ENCODE measurements at regions not wholly inside any gene's neighbourhood (a gene's known extent, or its start where the extent isn't known, plus 50 kb on each side); places are given as distances from the start of the nearest gene placed in this dataset.
A peak's percentile ranks its signal among the peaks of the same experiment; 100 is the strongest.

- DNase-seq = no peak
These were observed 767.1 kb upstream of the CDH7 start for GRCh38 chr18:64983497-64984238.

- no peak for DNase-seq
These were observed 768.3 kb upstream of the CDH7 start for GRCh38 chr18:64982414-64983055.

GRCh38 chr18:64981915-64982314, 768.9 kb upstream of the CDH7 start:
- DNase-seq = no peak

DNA sequence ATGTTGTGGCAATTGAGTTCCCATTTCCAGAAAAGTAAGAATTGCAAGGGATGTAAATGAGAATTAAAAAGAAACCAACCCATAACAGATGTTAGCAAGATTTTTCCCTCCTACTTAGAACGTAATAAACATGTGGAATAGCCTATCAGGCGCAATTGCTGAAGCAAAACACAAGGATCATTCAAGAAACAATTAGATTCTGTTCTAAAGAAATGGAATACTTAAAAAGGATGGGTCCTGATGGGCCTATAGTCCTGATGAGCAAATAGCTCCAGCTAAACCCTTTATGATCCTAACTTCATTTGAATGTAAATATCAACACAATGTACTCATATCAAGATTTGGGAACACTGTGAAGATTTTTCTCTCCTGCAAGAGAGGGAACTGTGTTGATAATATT, 771.0 kb upstream of the CDH7 start:
- no peak for DNase-seq

DNA sequence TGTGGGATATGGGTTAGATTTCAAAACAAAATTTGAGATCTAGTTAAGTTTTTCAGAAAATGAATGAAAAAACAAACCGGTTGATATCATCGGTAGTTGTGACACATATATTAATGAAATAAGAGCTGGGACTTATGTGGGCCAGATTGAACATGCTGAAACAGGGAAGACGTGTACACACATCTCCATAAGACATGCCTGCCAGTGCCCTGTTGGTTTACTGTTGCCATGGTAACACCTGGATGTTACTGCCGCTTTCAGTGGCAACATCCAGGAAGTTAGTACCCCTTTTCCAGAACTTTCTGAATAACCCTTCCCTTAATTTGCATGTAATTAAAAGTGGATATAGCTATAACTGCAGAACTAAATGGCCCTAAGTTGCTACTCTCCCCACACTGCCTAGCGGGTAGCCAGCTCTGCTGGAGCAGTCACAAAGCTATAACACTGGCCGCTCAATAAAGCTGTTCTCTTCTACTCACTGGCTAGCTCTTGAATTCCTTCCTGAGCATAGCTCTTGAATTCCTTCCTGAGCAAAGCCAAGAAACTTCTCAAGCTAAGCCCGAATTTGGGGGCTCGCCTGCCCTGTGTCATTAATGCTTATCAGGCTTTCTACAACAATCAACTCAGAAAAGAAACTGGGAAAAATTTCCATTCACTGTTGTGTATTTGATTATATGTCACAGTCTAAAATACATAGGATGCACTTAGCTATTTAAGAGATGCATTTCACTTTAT, 776.3 kb upstream of the CDH7 start:
- DNase-seq = peak; percentile 34

DNA sequence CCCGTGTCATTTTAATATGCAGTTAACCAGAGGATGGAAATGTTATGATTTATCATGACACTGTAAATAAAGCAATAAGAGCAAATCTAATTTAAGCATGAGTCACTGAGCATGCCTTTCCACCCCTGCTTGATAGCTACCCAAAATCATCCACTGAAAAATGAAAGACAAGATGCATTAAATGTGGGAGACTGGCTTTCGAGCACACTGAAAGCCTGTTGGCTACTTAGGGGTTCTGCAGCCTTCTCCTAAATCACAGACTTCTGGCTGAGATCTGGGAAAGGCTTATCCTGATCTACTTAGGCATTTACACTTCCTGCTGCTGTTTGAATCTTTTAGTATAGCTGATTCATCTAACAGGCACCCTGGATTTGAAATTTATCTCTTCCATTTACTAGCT, 778.3 kb upstream of the CDH7 start:
- peak; percentile 10 for DNase-seq

DNA sequence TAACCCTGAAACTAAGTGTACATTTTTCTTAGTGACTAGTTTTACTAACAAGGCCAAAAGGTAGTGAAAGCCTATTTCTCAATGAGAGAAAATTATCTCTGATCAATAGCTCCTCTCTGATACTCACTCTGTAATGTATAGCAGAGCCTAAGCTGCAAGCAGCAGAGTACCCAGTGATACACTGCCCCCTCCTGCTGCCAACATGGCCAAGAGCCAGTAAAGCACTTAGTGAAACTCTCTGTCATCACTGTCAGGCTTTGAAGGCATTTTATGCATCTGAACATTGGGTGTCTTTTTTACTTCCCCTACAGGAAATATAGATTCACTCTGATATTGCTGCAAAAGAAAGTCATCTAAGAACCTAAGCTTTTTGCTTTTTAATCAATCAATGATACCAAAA, 784.1 kb upstream of the CDH7 start:
- peak; percentile 58 for DNase-seq

GRCh38 chr18:64956465-64956864, 794.3 kb upstream of the CDH7 start:
- no peak for DNase-seq

DNA sequence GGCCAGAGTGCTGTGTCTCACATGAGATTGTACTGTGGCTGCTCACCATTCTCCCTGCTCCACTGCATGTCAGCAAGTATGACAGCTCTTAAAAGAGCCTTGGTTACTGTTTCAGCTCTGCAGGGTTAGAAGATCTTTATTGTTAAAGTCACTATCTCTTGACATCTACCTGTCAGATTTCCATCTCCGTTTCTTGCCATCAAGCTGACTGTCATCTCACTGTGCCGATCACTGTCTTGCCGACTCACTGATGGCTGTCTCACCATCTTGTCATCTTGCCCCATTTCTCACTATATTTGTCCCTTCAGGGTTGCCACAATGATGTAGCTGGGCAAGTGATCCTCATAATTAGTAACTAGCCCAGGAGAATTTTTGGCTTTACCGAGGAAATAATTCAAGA, 800.9 kb upstream of the CDH7 start:
- DNase-seq = no peak

DNA sequence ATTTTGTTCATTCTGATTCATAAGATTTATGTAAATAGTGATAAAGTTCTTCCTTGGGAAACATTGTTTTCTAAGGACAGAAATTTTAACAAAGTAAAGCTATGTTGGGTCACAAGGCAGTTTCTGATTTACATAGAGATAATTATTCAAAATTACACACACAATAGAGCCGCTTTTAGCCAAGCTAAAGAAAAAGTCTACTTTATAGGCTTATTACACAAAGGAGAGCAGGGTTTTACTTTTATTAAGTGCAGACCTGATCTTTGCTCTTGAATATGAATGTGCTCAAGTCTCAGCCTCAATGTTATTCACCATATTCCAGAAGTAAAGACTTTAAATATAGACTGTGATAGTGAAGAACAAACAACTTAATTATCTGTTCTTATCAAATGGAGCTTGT, 787.8 kb upstream of the LINC00305 start:
- DNase-seq = no peak

GRCh38 chr18:64929036-64929435, 780.1 kb upstream of the LINC00305 start:
- DNase-seq = peak; percentile 9

DNA sequence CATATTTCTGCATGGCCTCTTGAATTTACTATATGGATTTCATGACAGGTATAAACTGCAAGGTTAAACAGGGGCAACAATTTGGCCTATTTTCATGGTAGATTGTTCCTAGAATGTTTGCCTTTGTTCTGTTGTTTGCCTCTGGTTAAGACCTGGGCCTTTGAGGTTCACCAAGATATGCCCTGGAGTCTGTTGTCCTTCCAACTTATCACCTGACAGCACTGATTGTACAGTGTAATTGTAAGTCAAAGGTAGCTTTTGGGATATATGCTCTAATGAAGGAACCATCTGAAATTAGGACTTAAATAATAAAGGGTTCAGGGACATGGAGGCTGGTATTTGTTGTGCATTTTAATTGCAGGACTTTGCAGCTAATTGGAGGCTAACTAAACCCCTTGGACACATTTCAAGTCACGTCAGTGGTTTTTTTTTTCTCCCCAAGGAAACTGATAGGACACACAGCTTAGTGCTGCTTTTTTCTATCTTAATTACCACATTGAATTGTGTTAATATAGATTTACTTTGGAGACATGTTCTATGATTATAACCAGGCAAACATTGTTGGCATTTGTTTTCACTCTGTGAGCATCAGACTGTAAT, 771.2 kb upstream of the LINC00305 start:
- DNase-seq = no peak

- no peak for DNase-seq
These were observed 770.0 kb upstream of the LINC00305 start for GRCh38 chr18:64918851-64919250.

- DNase-seq = no peak
These were observed 744.5 kb upstream of the LINC00305 start for GRCh38 chr18:64893349-64893748.

- DNase-seq = no peak
These were observed 740.1 kb upstream of the LINC00305 start for GRCh38 chr18:64888956-64889355.

GRCh38 chr18:64886995-64887394, 738.1 kb upstream of the LINC00305 start:
- DNase-seq = no peak

GRCh38 chr18:64882896-64883295, 734.0 kb upstream of the LINC00305 start:
- no peak for DNase-seq

DNA sequence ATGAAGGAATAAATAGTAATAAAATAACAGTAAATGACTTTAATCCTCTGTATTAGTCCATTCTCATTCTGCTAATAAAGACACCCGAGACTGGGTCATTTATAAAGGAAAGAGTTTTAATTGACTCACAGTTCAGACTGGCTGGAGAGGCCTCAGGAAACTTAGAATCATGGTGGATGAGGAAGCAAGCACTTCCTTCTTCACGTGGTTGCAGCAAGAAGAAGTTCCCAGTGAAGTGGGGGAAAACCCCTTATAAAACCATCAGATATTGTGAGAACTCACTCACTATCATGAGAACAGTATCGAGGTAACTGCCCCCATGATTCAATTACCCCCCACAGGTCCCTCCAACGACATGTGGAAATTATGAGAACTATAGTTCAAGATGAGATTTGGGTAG, 727.9 kb upstream of the LINC00305 start:
- DNase-seq = no peak

DNA sequence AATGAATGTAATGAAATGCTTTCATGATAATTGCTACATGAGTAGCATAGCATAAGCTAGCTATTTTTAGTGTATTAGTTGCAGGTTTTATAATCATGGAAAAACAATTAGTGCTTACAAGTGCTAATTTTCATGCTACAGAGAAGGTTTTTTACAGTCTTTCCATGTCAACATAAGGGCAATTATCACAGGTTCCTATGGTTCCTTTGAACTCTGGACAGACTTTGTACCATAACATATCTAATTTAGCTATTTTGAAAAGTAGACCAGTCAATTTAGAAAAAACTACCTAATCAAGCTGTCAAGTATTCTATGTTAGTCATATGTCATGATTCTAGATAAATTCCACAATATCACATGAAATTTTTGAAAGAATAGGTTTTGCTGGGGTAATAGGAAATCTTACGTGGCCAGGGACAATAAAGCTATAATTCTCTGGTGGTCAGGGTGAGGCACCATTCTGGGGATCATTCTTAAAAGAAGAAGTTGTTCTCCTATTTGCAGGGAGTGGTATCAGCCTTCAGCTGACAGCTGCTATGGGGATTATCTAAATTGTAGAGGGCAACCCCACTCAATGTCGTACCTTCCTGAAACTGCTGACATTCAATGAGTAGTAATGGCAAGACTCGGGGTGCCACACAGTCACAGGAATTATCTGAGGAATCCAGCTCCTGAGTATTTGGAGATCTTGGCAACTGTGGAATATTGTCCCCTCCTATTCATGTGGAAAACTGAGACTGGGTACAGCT, 724.0 kb upstream of the LINC00305 start:
- no peak for DNase-seq

GRCh38 chr18:64854112-64854511, 705.2 kb upstream of the LINC00305 start:
- DNase-seq = no peak

DNA sequence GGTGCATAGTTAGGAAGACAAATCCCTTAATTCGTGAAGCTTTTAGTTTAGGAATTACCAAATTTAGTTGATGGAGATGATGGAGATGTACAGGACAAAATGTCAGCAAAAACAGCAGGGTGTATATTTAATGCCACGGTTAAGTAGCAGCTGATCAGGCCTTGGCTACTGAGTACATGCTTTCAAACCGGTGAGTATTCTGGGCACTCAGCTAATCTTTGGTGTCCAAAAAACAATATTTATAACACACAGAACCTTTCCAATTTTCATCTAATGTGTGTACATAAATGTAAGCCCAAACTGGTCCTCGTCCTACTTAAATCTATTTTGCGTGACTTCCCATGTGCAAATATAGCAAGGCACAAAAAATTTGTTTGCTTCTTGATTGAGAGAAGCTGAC, 703.4 kb upstream of the LINC00305 start:
- peak; percentile 10 for DNase-seq

GRCh38 chr18:64851726-64852125, 702.8 kb upstream of the LINC00305 start:
- peak; percentile 41 for DNase-seq

All from tongue (tissue), 1 donor.